RWPE1 (cell line): ENCODE measurements at regions not wholly inside any gene's neighbourhood (a gene's known extent, or its start where the extent isn't known, plus 50 kb on each side); places are given as distances from the start of the nearest gene placed in this dataset.
A peak's percentile ranks its signal among the peaks of the same experiment; 100 is the strongest.

Experiments used
- CTCF ChIA-PET: fragments of 350-600 bp; sonication (Branson Sonifier 250); formaldehyde crosslinking; extraction: SDS; loops from one replicate; lab custom pipeline; 2021; lab: Yijun Ruan, JAX
- POLR2A ChIA-PET: fragments of 400-600 bp; formaldehyde crosslinking; extraction: SDS; loops from one replicate; lab custom pipeline; 2020; ENCODE audit warnings: antibody characterized with exemption; ENCODE audit not compliant: low non-redundant PET; lab: Yijun Ruan, JAX
- DNase-seq: peaks from one replicate; pipeline ENCODE4 v3.0.0; 2012; ENCODE audit warnings: low spot score
- H3K27ac ChIP-seq: fragments of 450-650 bp; 2 replicates; pipeline ENCODE4 v1.5.1; 2017
- TF ChIP-seq, protein P1 (sequence below): fragments of 450-650 bp; conservative IDR thresholded peaks from 2 replicates; pipeline ENCODE4 v1.5.1; 2017; ENCODE audit warnings: low read depth, mild to moderate bottlenecking

DNA sequence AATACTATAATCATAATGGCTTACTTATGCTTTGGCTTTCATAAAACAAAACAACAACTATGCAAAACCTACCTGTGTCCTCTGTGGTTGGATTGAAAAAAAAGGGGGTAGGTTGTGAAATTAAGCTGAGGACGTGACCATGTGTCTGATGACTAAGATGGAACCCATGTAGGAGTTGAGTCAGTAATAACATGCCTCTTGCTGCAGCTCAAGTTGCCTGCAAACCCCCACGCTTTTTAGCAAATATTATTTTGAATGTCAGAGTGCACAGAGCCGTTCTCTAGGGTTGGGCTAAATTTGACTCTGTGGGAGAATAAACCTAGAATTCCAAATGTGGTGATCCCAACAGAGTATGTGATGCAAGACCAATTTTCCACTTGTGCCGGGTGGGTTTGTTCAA is 209.3 kb downstream of the KCNRG start:
- ChIA-PET CTCF (no interaction called here), POLR2A (no interaction called here)
- DNase-seq: peak; percentile 45
- TF ChIP-seq, protein P1, sequence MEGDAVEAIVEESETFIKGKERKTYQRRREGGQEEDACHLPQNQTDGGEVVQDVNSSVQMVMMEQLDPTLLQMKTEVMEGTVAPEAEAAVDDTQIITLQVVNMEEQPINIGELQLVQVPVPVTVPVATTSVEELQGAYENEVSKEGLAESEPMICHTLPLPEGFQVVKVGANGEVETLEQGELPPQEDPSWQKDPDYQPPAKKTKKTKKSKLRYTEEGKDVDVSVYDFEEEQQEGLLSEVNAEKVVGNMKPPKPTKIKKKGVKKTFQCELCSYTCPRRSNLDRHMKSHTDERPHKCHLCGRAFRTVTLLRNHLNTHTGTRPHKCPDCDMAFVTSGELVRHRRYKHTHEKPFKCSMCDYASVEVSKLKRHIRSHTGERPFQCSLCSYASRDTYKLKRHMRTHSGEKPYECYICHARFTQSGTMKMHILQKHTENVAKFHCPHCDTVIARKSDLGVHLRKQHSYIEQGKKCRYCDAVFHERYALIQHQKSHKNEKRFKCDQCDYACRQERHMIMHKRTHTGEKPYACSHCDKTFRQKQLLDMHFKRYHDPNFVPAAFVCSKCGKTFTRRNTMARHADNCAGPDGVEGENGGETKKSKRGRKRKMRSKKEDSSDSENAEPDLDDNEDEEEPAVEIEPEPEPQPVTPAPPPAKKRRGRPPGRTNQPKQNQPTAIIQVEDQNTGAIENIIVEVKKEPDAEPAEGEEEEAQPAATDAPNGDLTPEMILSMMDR: no peak
- no peak overlapping the region for H3K27ac ChIP-seq

DNA sequence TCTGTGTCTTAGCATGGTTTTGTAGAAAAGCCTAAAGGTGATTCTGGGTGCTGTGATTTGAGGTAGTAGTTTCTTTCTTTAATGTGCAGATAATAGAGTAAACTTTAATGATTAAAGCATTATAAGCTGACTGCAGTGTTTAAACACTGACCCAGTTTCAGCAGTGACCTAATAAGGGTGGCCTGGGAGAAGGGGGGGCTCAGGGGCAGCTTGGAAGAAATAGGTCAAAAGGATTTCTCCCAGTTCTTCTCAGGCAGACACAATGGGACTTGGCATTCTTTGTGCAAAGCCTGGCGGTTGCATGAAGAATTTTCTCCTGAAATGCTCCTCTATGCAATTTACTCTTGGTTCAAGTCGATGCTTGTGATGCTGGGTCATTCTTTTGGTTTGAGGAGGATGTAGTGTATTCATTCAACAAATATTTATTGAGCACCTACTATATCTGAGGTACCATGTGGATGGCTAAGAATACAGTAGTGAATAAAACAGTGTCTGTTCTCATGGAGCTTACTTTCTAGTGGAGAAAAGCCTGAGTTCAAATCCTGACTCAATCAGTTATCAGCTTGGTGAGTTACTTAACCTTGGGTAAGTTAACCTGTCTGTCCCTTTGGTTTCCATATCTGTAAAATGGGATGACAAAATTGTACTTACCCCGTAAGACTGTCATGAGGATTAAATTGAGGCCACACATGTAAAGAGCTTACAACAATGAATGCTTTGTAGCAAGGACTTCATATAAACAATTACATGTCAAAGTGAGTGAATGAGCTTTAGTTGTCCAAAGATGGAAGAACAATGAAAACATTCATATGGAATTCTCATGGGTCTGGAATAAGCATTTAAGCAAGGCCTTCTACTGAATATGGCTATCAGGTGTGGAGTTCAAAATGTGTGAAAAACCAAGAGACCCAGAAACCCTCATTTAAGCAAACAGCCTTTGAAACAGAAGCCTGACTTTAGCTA is 210.2 kb downstream of the KCNRG start:
- ChIA-PET POLR2A (no interaction called here), CTCF (no interaction called here)
- no peak overlapping the region for H3K27ac ChIP-seq
- TF ChIP-seq, protein P1: no peak
- DNase-seq: no peak

DNA sequence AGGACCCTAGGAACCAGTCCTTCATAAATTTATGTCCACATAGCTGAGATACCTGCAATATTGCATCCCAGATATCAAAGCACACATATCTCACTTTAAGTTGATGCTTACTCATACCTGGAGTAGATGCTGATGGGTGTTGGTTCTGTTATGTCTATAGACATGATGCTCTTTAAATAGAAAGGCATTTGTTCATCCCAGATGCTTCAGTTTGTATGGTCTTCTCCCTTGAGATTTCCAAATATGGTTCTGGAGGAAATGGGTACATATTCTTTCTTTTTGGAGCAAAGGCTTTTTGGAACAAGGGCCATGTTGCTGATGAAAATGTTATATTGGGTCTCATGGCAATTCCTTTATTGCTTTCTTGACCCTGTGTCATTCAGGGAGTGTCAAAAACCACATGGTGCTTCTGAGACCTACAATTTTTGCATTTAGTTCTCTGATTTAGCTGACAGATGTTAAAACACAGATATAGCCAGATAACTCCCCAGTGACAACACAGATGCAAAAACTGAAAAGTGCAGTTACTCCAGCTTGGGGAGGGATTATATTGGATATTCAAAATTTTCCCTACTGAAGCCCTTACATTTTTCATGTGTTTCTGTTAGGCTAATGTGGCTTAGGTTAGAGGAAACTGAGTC is 211.4 kb downstream of the KCNRG start:
- H3K27ac ChIP-seq: no peak overlapping the region
- ChIA-PET CTCF (interaction anchor here (0.7 kb wide), 1 partner anchor 524 kb away, joined by 3 read pairs; no protein-coding TSS in a partner anchor), POLR2A (interaction anchor here (0.6 kb wide), 1 partner anchor 91 kb away, joined by 3 read pairs; no protein-coding TSS in a partner anchor)
- DNase-seq: no peak
- TF ChIP-seq, protein P1: no peak

DNA sequence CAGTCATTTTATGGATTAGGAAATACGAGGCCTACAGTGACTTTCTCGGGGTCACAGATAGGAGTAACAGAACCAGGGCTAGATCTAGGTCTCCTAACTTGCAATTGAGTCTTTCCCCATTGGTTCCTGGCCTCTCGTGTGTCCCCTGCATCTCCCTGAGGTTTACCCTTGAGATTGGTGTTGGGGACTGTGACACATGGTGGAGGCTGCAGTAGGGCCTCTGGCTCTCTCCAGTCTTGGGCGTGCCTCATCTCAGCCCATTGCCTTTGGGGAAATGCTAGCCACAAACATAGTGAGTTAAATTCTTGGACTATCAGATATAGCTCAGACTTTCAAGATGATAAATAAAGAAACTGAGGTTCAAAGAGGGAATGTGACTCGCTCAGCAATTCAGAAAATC is 212.1 kb downstream of the KCNRG start:
- H3K27ac ChIP-seq: no peak overlapping the region
- DNase-seq: no peak
- TF ChIP-seq, protein P1: no peak
- ChIA-PET POLR2A (no interaction called here), CTCF (no interaction called here)

DNA sequence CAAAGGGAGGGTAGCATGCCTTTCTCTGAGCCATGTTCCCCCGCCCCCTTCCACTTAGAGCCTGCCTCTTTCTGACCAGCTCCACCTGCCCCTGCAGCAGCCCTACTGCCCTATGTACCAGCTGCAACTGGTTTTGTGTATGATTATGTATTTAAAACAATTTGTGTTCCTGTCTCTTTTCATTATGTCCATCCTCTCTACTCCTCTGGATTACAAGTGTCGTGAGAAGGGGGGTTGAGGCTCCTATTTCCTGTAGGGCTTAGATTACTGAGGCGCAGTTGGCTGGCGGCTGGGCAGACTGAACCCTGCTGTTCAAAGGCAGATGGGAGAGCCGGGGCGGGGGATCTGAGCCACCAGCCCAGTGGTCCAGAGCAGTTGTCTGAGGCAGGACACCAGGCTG is 213.3 kb downstream of the KCNRG start:
- DNase-seq: no peak
- ChIA-PET POLR2A (no interaction called here), CTCF (no interaction called here)
- TF ChIP-seq, protein P1: no peak
- H3K27ac ChIP-seq: no peak overlapping the region

DNA sequence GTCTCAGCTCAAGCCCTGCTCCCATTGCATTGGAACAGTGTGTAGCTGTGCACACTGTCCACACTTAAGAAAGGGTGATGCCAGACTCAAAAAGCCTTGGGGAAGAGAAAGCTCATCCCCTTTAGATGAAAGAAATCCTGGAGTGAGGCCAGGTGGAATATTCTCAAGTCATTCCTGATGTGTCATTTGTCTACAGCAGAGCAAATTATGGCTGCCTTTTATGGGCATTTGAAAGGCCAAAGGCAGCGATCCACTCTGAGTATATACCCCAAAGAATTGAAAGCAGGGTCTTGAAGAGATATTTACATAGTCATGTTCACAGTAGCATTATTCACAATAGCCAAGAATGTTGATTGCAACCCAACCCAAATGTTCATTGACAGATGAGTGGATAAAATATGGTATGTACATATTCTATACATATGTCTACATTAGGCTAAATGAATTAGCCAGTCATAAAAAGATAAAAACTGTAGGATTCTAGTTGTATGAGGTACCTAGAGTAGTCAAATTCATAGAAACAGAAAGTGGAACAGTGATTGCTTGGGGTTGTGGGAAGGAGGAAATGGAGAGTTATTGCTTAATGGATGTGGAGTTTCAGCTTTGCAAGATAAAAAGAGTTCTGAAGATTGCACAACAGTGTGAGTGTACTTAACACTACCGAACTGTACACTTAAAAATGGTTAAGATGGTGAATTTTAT is 214.9 kb downstream of the KCNRG start:
- H3K27ac ChIP-seq: no peak overlapping the region
- TF ChIP-seq, protein P1: no peak
- ChIA-PET CTCF (no interaction called here), POLR2A (no interaction called here)
- DNase-seq: no peak
